ENCODE measurements at regions not wholly inside any gene's neighbourhood (a gene's known extent, or its start where the extent isn't known, plus 50 kb on each side); places are given as distances from the start of the nearest gene placed in this dataset.

DNA sequence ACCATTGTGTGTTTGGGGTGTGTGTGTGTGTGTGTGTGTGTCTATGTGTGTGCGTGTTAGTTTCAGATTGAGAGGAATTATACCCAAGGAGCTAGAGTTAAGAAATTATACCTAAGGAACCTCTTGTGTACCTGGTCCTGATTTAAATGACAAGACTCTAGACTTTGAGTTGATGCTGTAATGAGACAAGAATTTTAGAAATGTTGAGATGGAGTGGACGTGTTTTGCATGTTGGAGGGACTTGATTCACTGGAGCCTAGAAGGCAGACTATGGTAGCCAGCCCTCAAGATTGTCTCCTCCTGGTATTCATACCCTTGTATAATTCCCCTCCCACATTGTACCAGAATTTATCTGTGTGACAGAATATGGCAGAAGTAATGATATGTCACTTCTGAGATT, 52.4 kb upstream of the HSPB3 start:
- TF ChIP-seq POLR2A (IDR thresholded peaks at IDR 0.05), result no peak
- TF ChIP-seq, protein P1, sequence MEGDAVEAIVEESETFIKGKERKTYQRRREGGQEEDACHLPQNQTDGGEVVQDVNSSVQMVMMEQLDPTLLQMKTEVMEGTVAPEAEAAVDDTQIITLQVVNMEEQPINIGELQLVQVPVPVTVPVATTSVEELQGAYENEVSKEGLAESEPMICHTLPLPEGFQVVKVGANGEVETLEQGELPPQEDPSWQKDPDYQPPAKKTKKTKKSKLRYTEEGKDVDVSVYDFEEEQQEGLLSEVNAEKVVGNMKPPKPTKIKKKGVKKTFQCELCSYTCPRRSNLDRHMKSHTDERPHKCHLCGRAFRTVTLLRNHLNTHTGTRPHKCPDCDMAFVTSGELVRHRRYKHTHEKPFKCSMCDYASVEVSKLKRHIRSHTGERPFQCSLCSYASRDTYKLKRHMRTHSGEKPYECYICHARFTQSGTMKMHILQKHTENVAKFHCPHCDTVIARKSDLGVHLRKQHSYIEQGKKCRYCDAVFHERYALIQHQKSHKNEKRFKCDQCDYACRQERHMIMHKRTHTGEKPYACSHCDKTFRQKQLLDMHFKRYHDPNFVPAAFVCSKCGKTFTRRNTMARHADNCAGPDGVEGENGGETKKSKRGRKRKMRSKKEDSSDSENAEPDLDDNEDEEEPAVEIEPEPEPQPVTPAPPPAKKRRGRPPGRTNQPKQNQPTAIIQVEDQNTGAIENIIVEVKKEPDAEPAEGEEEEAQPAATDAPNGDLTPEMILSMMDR (IDR thresholded peaks at IDR 0.05), result no peak

Data from sigmoid colon (tissue), 3 donors.